Vagina (tissue), 2 donors: ENCODE measurements at regions not wholly inside any gene's neighbourhood (a gene's known extent, or its start where the extent isn't known, plus 50 kb on each side); places are given as distances from the start of the nearest gene placed in this dataset.

Experiments
- POLR2A ChIP-seq, 2 donors: fragments of 450-650 bp; IDR thresholded peaks; one replicate each; pipeline ENCODE4 v1.6.1; 2017; ENCODE audit warnings: antibody characterized with exemption in 2 of 2, mild to moderate bottlenecking in 2 of 2, moderate library complexity in 2 of 2
- POLR2AphosphoS5 ChIP-seq, 2 donors: sonication (generic); formaldehyde crosslinking; IDR thresholded peaks; one replicate each; pipeline ENCODE4 v1.9.0; 2017; ENCODE audit warnings: antibody characterized with exemption in 2 of 2, mild to moderate bottlenecking in 2 of 2, low read depth in 1 of 2; ENCODE audit not compliant: insufficient read depth in 1 of 2
- TF ChIP-seq, protein P1 (sequence below), 3 experiments: fragments of 450-650 bp in 2 of 3; fragments of 200-600 bp in 1 of 3; sonication (generic) in 1 of 3; IDR thresholded peaks; one replicate each; pipeline ENCODE4 v1.5.1; 2017 to 2019; ENCODE audit warnings: antibody characterized with exemption in 3 of 3, mild to moderate bottlenecking in 2 of 3, moderate library complexity in 2 of 3

- TF ChIP-seq, protein P1, sequence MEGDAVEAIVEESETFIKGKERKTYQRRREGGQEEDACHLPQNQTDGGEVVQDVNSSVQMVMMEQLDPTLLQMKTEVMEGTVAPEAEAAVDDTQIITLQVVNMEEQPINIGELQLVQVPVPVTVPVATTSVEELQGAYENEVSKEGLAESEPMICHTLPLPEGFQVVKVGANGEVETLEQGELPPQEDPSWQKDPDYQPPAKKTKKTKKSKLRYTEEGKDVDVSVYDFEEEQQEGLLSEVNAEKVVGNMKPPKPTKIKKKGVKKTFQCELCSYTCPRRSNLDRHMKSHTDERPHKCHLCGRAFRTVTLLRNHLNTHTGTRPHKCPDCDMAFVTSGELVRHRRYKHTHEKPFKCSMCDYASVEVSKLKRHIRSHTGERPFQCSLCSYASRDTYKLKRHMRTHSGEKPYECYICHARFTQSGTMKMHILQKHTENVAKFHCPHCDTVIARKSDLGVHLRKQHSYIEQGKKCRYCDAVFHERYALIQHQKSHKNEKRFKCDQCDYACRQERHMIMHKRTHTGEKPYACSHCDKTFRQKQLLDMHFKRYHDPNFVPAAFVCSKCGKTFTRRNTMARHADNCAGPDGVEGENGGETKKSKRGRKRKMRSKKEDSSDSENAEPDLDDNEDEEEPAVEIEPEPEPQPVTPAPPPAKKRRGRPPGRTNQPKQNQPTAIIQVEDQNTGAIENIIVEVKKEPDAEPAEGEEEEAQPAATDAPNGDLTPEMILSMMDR (IDR thresholded peaks at IDR 0.05) = no peak
- TF ChIP-seq POLR2A (IDR thresholded peaks at IDR 0.05) (no peak), POLR2AphosphoS5 (IDR thresholded peaks at IDR 0.05; ENCODE audit: insufficient read depth in 1 of 2, low read depth in 1 of 2) (no peak)
Observed at GRCh38 chr2:122390406-122390805, 635.0 kb downstream of the TSN start.
